HG02938 (cell line): ENCODE measurements at regions not wholly inside any gene's neighbourhood (a gene's known extent, or its start where the extent isn't known, plus 50 kb on each side); places are given as distances from the start of the nearest gene placed in this dataset.

ENCODE experiments used
- ATAC-seq: cut with Tn5 transposase; IDR thresholded peaks from one replicate; pipeline ENCODE4 v1.9.1; 2021; ENCODE audit warnings: mild to moderate bottlenecking, moderate library complexity; ENCODE audit not compliant: unreplicated experiment

GRCh38 chr2:16081316-16082200, 141.2 kb downstream of the MYCN start:
- no peak for ATAC-seq

- no peak for ATAC-seq
Observed at GRCh38 chr2:16080516-16080915, 140.2 kb downstream of the MYCN start.

GRCh38 chr2:16080071-16080470, 139.7 kb downstream of the MYCN start:
- ATAC-seq: no peak

- ATAC-seq: no peak
Observed at GRCh38 chr2:16079637-16080036, 139.3 kb downstream of the MYCN start.

GRCh38 chr2:16077601-16078000, 137.3 kb downstream of the MYCN start:
- ATAC-seq: no peak

GRCh38 chr2:16076911-16077310, 136.6 kb downstream of the MYCN start:
- ATAC-seq: no peak

- ATAC-seq: no peak
Observed at GRCh38 chr2:16075045-16076012, 135.0 kb downstream of the MYCN start.

- no peak for ATAC-seq
Observed at GRCh38 chr2:16073921-16074425, 133.6 kb downstream of the MYCN start.

GRCh38 chr2:16073471-16073870, 133.1 kb downstream of the MYCN start:
- no peak for ATAC-seq

GRCh38 chr2:16072638-16073290, 132.4 kb downstream of the MYCN start:
- ATAC-seq: no peak

- no peak for ATAC-seq
Observed at GRCh38 chr2:16071865-16072637, 131.7 kb downstream of the MYCN start.

GRCh38 chr2:16071039-16071864, 130.9 kb downstream of the MYCN start:
- ATAC-seq: no peak

- ATAC-seq: no peak
Observed at GRCh38 chr2:16070648-16070971, 130.3 kb downstream of the MYCN start.

- no peak for ATAC-seq
Observed at GRCh38 chr2:16069933-16070647, 129.7 kb downstream of the MYCN start.

- no peak for ATAC-seq
Observed at GRCh38 chr2:16069663-16069932, 129.2 kb downstream of the MYCN start.

- ATAC-seq: no peak
Observed at GRCh38 chr2:16068552-16068940, 128.2 kb downstream of the MYCN start.

- no peak for ATAC-seq
Observed at GRCh38 chr2:16067866-16068551, 127.7 kb downstream of the MYCN start.

- no peak for ATAC-seq
Observed at GRCh38 chr2:16067444-16067843, 127.1 kb downstream of the MYCN start.

- ATAC-seq: no peak
Observed at GRCh38 chr2:16067037-16067406, 126.7 kb downstream of the MYCN start.
